GM23338 (cell line): ENCODE measurements at regions not wholly inside any gene's neighbourhood (a gene's known extent, or its start where the extent isn't known, plus 50 kb on each side); places are given as distances from the start of the nearest gene placed in this dataset.

Experiments
- ATAC-seq: fragments of 200-7000 bp; cut with Tn5 transposase; 3 replicates; pipeline ENCODE4 v1.9.1; 2020
- DNase-seq: peaks from one replicate; pipeline ENCODE4 v3.0.0-alpha.2; 2015; ENCODE audit warnings: low spot score
- H2AFZ ChIP-seq: fragments of 200-600 bp; sonication (generic); 2 replicates; pipeline ENCODE4 v1.8.0; 2016; ENCODE audit warnings: antibody characterized with exemption, mild to moderate bottlenecking, moderate library complexity
- H3F3A ChIP-seq: fragments of 200-600 bp; sonication (generic); replicated peaks from 2 replicates; pipeline ENCODE4 v1.8.0; 2017; ENCODE audit warnings: antibody characterized with exemption, mixed run types, low read depth
- H3K27ac ChIP-seq: fragments of 200-600 bp; sonication (generic); 2 replicates; pipeline ENCODE4 v1.6.1; 2016; ENCODE audit warnings: low read depth
- H3K27me3 ChIP-seq: fragments of 200-600 bp; sonication (generic); 2 replicates; pipeline ENCODE4 v1.8.0; 2016; ENCODE audit warnings: mild to moderate bottlenecking, mixed run types, moderate library complexity; ENCODE audit not compliant: insufficient read depth
- H3K36me3 ChIP-seq: fragments of 200-600 bp; sonication (generic); 2 replicates; pipeline ENCODE4 v1.8.0; 2016; ENCODE audit warnings: mild to moderate bottlenecking; ENCODE audit not compliant: insufficient read depth
- H3K4me1 ChIP-seq: fragments of 200-600 bp; sonication (generic); 2 replicates; pipeline ENCODE4 v1.8.0; 2016; ENCODE audit warnings: mild to moderate bottlenecking, moderate library complexity; ENCODE audit not compliant: insufficient read depth
- H3K4me2 ChIP-seq: fragments of 200-600 bp; sonication (generic); 2 replicates; pipeline ENCODE4 v1.7.1; 2017; ENCODE audit warnings: mixed run types
- H3K4me3 ChIP-seq: fragments of 200-600 bp; sonication (generic); 2 replicates; pipeline ENCODE4 v1.6.1; 2016; ENCODE audit warnings: mixed run types
- H3K79me2 ChIP-seq: fragments of 200-600 bp; sonication (generic); replicated peaks from 2 replicates; pipeline ENCODE4 v1.8.0; 2017; ENCODE audit warnings: mild to moderate bottlenecking; ENCODE audit not compliant: insufficient read depth
- H3K9me2 ChIP-seq: fragments of 200-600 bp; sonication (generic); 2 replicates; pipeline ENCODE4 v1.8.0; 2017; ENCODE audit not compliant: insufficient read depth
- H4K20me1 ChIP-seq: fragments of 200-600 bp; sonication (generic); replicated peaks from 2 replicates; pipeline ENCODE4 v1.8.0; 2017; ENCODE audit warnings: mild to moderate bottlenecking; ENCODE audit not compliant: insufficient read depth
- H3K27ac Mint-ChIP-seq: 2 replicates; pipeline ENCODE4 v1.8.0; 2020; ENCODE audit warnings: inconsistent platforms, mild to moderate bottlenecking, moderate library complexity, mixed read lengths
- H3K27me3 Mint-ChIP-seq: 3 replicates; pipeline ENCODE4 v1.8.0; 2022; ENCODE audit warnings: low read depth, mild to moderate bottlenecking, moderate library complexity, mixed read lengths, inconsistent platforms; ENCODE audit not compliant: insufficient read depth, poor library complexity
- H3K36me3 Mint-ChIP-seq: 3 replicates; pipeline ENCODE4 v1.8.0; 2021; ENCODE audit warnings: low read depth, mild to moderate bottlenecking, inconsistent platforms, moderate library complexity, mixed read lengths
- H3K4me1 Mint-ChIP-seq: 3 replicates; pipeline ENCODE4 v1.8.0; 2020; ENCODE audit warnings: mild to moderate bottlenecking, inconsistent platforms, mixed read lengths
- H3K4me3 Mint-ChIP-seq: 3 replicates; pipeline ENCODE4 v1.8.0; 2021; ENCODE audit warnings: moderate library complexity, mild to moderate bottlenecking, inconsistent platforms, mixed read lengths
- H3K9me3 Mint-ChIP-seq: 3 replicates; pipeline ENCODE4 v1.8.0; 2020; ENCODE audit warnings: moderate library complexity, mild to moderate bottlenecking, inconsistent platforms, mixed read lengths
- CREB1 ChIP-seq: fragments of 250-450 bp; sonication (Bioruptor Pico); IDR thresholded peaks from 2 replicates; pipeline ENCODE4 v1.5.0; 2020; ENCODE audit warnings: low read depth, mild to moderate bottlenecking, moderate library complexity
- EZH2 ChIP-seq: fragments of 200-600 bp; sonication (generic); IDR thresholded peaks from one replicate; pipeline ENCODE4 v1.8.0; 2017; ENCODE audit warnings: antibody characterized with exemption, mild to moderate bottlenecking, low read depth; ENCODE audit not compliant: unreplicated experiment
- EZH2phosphoT487 ChIP-seq: fragments of 200-600 bp; sonication (generic); IDR thresholded peaks from one replicate; pipeline ENCODE4 v1.8.1; 2018; ENCODE audit warnings: antibody characterized with exemption; ENCODE audit not compliant: unreplicated experiment
- JUNB ChIP-seq: IDR thresholded peaks from one replicate; pipeline ENCODE4 v1.6.1; 2016; ENCODE audit warnings: antibody characterized with exemption; ENCODE audit not compliant: unreplicated experiment
- NANOG ChIP-seq: IDR thresholded peaks from 2 replicates; pipeline ENCODE4 v1.6.1; 2016; ENCODE audit warnings: antibody characterized with exemption, borderline replicate concordance
- POLR2AphosphoS5 ChIP-seq: IDR thresholded peaks from 2 replicates; pipeline ENCODE4 v1.6.1; 2016; ENCODE audit warnings: antibody characterized with exemption, low read depth
- STAT1 ChIP-seq: IDR thresholded peaks from one replicate; pipeline ENCODE4 v1.6.1; 2016; ENCODE audit warnings: antibody characterized with exemption; ENCODE audit not compliant: unreplicated experiment
- ZNF114 ChIP-seq: fragments of 250-450 bp; sonication (Bioruptor Pico); IDR thresholded peaks from 2 replicates; pipeline ENCODE4 v1.5.0; 2020; ENCODE audit warnings: mild to moderate bottlenecking, moderate library complexity
- ZNF331 ChIP-seq: fragments of 250-450 bp; sonication (Bioruptor Pico); IDR thresholded peaks from 2 replicates; pipeline ENCODE4 v1.5.0; 2020; ENCODE audit warnings: low read depth, mild to moderate bottlenecking, moderate library complexity
- TF ChIP-seq, protein P1 (sequence below): fragments of 250-450 bp; sonication (Bioruptor Pico); IDR thresholded peaks from 2 replicates; pipeline ENCODE4 v1.5.0; 2020; ENCODE audit warnings: mild to moderate bottlenecking, moderate library complexity
- TF ChIP-seq, protein P2 (sequence below): IDR thresholded peaks from 2 replicates; pipeline ENCODE4 v1.6.1; 2016; ENCODE audit warnings: antibody characterized with exemption
- TF ChIP-seq, protein P3 (sequence below): IDR thresholded peaks from one replicate; pipeline ENCODE4 v1.6.1; 2018; ENCODE audit warnings: antibody characterized with exemption; ENCODE audit not compliant: unreplicated experiment
- TF ChIP-seq, protein P4 (sequence below), 2 experiments: fragments of 200-600 bp in 1 of 2; sonication (generic) in 1 of 2; conservative IDR thresholded peaks; 2 replicates each; pipeline versions ENCODE4 v1.5.1 to v1.6.1; 2016 to 2017; ENCODE audit warnings: antibody characterized with exemption in 2 of 2, low read depth in 2 of 2, mild to moderate bottlenecking in 2 of 2, moderate library complexity in 1 of 2

DNA sequence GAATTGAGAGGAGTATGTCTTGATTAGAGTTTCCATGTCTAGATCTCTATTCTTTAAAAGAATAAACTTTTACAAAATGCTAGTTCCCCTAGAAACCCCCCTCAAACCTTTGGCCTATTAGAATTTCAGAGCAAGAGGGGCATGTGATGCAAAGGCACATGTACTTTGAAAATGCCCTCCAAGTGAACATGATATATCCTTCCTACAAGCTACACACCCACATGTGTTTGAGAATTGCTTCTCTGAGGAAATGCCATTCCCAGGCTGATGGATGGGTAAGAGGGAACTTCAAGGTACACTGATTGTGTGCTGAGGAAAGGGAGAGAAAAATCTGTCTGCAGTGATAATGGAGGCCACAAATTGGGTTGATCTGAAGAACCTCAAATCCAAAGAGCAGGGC, 59.5 kb upstream of the PSMA1 start:
- DNase-seq (no peak), ATAC-seq (no peak)
- H2AFZ ChIP-seq: no peak overlapping the region
- peaks cover 9% of the 10 kb centered on the region for H3K9me3 Mint-ChIP-seq
- no peak overlapping the region for H3K4me3 Mint-ChIP-seq
- H3K27me3 Mint-ChIP-seq: no peaks in the 10 kb centered on the region
- H3K36me3 Mint-ChIP-seq: peaks cover 9% of the 10 kb centered on the region; the same call in 2 of the 3 replicates
- TF ChIP-seq EZH2: no peak
- no peak for TF ChIP-seq NANOG
- no peak for TF ChIP-seq EZH2phosphoT487
- TF ChIP-seq CREB1 (CRISPR knock-in tag): no peak
- TF ChIP-seq, protein P1, sequence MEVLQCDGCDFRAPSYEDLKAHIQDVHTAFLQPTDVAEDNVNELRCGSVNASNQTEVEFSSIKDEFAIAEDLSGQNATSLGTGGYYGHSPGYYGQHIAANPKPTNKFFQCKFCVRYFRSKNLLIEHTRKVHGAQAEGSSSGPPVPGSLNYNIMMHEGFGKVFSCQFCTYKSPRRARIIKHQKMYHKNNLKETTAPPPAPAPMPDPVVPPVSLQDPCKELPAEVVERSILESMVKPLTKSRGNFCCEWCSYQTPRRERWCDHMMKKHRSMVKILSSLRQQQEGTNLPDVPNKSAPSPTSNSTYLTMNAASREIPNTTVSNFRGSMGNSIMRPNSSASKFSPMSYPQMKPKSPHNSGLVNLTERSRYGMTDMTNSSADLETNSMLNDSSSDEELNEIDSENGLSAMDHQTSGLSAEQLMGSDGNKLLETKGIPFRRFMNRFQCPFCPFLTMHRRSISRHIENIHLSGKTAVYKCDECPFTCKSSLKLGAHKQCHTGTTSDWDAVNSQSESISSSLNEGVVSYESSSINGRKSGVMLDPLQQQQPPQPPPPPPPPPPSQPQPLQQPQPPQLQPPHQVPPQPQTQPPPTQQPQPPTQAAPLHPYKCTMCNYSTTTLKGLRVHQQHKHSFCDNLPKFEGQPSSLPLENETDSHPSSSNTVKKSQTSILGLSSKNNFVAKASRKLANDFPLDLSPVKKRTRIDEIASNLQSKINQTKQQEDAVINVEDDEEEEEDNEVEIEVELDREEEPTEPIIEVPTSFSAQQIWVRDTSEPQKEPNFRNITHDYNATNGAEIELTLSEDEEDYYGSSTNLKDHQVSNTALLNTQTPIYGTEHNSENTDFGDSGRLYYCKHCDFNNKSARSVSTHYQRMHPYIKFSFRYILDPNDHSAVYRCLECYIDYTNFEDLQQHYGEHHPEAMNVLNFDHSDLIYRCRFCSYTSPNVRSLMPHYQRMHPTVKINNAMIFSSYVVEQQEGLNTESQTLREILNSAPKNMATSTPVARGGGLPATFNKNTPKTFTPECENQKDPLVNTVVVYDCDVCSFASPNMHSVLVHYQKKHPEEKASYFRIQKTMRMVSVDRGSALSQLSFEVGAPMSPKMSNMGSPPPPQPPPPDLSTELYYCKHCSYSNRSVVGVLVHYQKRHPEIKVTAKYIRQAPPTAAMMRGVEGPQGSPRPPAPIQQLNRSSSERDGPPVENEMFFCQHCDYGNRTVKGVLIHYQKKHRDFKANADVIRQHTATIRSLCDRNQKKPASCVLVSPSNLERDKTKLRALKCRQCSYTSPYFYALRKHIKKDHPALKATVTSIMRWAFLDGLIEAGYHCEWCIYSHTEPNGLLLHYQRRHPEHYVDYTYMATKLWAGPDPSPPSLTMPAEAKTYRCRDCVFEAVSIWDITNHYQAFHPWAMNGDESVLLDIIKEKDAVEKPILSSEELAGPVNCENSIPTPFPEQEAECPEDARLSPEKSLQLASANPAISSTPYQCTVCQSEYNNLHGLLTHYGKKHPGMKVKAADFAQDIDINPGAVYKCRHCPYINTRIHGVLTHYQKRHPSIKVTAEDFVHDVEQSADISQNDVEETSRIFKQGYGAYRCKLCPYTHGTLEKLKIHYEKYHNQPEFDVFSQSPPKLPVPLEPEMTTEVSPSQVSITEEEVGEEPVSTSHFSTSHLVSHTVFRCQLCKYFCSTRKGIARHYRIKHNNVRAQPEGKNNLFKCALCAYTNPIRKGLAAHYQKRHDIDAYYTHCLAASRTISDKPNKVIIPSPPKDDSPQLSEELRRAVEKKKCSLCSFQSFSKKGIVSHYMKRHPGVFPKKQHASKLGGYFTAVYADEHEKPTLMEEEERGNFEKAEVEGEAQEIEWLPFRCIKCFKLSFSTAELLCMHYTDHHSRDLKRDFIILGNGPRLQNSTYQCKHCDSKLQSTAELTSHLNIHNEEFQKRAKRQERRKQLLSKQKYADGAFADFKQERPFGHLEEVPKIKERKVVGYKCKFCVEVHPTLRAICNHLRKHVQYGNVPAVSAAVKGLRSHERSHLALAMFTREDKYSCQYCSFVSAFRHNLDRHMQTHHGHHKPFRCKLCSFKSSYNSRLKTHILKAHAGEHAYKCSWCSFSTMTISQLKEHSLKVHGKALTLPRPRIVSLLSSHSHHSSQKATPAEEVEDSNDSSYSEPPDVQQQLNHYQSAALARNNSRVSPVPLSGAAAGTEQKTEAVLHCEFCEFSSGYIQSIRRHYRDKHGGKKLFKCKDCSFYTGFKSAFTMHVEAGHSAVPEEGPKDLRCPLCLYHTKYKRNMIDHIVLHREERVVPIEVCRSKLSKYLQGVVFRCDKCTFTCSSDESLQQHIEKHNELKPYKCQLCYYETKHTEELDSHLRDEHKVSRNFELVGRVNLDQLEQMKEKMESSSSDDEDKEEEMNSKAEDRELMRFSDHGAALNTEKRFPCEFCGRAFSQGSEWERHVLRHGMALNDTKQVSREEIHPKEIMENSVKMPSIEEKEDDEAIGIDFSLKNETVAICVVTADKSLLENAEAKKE (CRISPR knock-in tag): no peak
- no peak for TF ChIP-seq JUNB
- TF ChIP-seq, protein P2, sequence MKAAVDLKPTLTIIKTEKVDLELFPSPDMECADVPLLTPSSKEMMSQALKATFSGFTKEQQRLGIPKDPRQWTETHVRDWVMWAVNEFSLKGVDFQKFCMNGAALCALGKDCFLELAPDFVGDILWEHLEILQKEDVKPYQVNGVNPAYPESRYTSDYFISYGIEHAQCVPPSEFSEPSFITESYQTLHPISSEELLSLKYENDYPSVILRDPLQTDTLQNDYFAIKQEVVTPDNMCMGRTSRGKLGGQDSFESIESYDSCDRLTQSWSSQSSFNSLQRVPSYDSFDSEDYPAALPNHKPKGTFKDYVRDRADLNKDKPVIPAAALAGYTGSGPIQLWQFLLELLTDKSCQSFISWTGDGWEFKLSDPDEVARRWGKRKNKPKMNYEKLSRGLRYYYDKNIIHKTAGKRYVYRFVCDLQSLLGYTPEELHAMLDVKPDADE: no peak
- TF ChIP-seq, protein P3, sequence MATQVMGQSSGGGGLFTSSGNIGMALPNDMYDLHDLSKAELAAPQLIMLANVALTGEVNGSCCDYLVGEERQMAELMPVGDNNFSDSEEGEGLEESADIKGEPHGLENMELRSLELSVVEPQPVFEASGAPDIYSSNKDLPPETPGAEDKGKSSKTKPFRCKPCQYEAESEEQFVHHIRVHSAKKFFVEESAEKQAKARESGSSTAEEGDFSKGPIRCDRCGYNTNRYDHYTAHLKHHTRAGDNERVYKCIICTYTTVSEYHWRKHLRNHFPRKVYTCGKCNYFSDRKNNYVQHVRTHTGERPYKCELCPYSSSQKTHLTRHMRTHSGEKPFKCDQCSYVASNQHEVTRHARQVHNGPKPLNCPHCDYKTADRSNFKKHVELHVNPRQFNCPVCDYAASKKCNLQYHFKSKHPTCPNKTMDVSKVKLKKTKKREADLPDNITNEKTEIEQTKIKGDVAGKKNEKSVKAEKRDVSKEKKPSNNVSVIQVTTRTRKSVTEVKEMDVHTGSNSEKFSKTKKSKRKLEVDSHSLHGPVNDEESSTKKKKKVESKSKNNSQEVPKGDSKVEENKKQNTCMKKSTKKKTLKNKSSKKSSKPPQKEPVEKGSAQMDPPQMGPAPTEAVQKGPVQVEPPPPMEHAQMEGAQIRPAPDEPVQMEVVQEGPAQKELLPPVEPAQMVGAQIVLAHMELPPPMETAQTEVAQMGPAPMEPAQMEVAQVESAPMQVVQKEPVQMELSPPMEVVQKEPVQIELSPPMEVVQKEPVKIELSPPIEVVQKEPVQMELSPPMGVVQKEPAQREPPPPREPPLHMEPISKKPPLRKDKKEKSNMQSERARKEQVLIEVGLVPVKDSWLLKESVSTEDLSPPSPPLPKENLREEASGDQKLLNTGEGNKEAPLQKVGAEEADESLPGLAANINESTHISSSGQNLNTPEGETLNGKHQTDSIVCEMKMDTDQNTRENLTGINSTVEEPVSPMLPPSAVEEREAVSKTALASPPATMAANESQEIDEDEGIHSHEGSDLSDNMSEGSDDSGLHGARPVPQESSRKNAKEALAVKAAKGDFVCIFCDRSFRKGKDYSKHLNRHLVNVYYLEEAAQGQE: no peak
- no peak for TF ChIP-seq ZNF114 (CRISPR knock-in tag)
- TF ChIP-seq POLR2AphosphoS5: no peak
- TF ChIP-seq STAT1: no peak
- TF ChIP-seq, protein P4, sequence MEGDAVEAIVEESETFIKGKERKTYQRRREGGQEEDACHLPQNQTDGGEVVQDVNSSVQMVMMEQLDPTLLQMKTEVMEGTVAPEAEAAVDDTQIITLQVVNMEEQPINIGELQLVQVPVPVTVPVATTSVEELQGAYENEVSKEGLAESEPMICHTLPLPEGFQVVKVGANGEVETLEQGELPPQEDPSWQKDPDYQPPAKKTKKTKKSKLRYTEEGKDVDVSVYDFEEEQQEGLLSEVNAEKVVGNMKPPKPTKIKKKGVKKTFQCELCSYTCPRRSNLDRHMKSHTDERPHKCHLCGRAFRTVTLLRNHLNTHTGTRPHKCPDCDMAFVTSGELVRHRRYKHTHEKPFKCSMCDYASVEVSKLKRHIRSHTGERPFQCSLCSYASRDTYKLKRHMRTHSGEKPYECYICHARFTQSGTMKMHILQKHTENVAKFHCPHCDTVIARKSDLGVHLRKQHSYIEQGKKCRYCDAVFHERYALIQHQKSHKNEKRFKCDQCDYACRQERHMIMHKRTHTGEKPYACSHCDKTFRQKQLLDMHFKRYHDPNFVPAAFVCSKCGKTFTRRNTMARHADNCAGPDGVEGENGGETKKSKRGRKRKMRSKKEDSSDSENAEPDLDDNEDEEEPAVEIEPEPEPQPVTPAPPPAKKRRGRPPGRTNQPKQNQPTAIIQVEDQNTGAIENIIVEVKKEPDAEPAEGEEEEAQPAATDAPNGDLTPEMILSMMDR (conservative IDR thresholded peaks at IDR 0.05; ENCODE audit: low read depth in 2 of 2): no peak
- TF ChIP-seq ZNF331 (CRISPR knock-in tag): no peak
- no peaks in the 10 kb centered on the region for H3K4me1 ChIP-seq
- no peaks in the 10 kb centered on the region for H3K79me2 ChIP-seq
- no peak overlapping the region for H3K4me3 ChIP-seq
- H3K27me3 ChIP-seq: no peaks in the 10 kb centered on the region
- no peaks in the 10 kb centered on the region for H3F3A ChIP-seq
- no peak overlapping the region for H3K27ac Mint-ChIP-seq
- H3K4me1 Mint-ChIP-seq: peaks cover 10% of the 10 kb centered on the region
- H4K20me1 ChIP-seq: no peaks in the 10 kb centered on the region
- no peaks in the 10 kb centered on the region for H3K9me2 ChIP-seq
- H3K27ac ChIP-seq: no peak overlapping the region
- H3K4me2 ChIP-seq: no peak overlapping the region
- H3K36me3 ChIP-seq: no peaks in the 10 kb centered on the region
